Islet precursor cell (in vitro differentiated cells): ENCODE measurements at regions not wholly inside any gene's neighbourhood (a gene's known extent, or its start where the extent isn't known, plus 50 kb on each side); places are given as distances from the start of the nearest gene placed in this dataset.

Experiments
- DNase-seq: peaks from one replicate; pipeline ENCODE4 v3.0.0-alpha.2; 2018

DNA sequence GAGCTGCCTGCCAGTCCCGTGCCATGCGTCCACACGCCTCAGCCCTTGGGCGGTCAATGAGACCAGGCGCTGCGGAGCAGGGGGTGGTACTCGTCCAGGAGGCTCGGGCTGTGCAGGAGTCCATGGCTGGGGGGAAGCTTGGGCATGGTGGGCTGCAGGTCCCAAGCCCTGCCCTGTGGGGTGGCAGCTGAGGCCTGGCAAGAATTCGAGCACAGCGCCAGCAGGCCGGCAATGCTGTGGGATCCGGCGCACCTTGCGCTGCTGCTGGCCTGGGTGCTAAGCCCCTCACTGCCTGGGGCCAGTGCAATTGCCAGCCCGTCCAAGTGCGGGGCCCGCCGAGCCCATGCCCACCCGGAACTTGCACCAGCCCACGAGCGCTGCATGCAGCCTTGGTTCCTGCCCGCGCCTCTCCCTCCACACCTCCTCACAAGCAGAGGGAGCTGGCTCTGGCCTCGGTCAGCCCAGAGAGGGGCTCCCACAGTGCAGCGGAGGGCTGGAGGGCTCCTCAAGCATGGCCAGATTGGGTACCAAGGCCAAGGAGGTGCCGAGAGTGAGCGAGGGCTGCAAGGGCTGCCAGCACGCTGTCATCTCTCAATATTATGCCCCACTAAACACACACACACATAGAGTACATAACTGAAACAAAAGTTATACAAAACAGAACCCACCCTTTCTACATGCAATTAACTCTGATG is 307.7 kb downstream of the LMO4 start:
- DNase-seq = no peak

DNA sequence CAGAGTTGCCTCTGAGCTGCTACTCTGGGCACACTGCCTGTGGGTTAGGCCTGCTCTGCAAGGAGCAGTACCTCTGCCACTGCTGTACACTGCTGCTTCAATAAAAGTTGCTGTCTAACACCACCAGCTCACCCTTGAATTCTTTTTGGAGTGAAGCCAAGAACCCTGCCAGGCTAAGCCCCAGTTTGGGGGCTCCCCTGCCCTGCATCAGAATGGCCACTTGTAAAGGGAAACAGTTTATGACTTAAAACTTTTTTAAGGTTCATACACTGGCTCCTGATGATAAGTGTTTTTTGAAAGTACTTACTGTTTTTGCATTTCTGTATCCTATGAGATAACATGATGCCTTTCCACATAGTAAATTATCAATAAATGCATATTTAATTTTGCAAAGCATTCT is 310.0 kb downstream of the LMO4 start:
- no peak for DNase-seq

- DNase-seq = no peak
Measured at GRCh38 chr1:87641996-87642395, 313.3 kb downstream of the LMO4 start.

- peak; percentile 69 for DNase-seq
Measured at GRCh38 chr1:87642581-87643221, 314.0 kb downstream of the LMO4 start.

GRCh38 chr1:87644033-87644578 is 315.4 kb downstream of the LMO4 start:
- DNase-seq = peak; percentile 59

DNA sequence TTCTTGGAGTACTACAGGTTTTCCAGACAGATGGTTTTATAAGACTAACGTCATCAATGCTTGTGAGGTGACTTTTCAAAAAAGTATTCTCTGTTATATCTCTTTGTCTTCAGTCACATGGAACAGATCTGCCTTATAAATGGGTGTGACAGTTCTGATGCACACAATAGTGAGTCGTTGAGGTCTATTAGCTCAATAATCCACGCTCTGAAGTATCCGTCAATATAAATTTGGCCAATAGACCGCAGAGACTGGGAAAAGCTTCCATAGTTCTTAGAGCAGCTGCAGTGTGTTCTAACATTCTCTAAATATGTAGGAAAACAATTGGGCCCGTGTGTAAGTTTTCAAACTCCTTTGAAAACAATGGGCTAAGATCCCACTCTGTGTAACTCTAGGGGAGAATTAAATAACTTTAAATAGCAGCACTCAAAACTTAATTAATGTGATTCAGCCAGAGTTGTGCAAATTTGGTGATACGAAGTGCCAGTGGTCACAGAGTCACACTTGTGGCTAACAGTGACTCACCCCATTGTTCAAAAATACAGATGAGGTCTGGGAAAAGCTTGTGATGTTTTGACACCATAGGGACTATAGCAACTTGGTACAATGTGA is 316.0 kb downstream of the LMO4 start:
- no peak for DNase-seq

- no peak for DNase-seq
Measured at GRCh38 chr1:87647430-87648177, 318.9 kb downstream of the LMO4 start.

GRCh38 chr1:87648323-87649119 is 319.8 kb downstream of the LMO4 start:
- DNase-seq = no peak

GRCh38 chr1:87650306-87650705 is 321.6 kb downstream of the LMO4 start:
- no peak for DNase-seq

GRCh38 chr1:87652176-87652575 is 323.5 kb downstream of the LMO4 start:
- DNase-seq = no peak

GRCh38 chr1:87665151-87665550 is 336.5 kb downstream of the LMO4 start:
- DNase-seq = no peak

DNA sequence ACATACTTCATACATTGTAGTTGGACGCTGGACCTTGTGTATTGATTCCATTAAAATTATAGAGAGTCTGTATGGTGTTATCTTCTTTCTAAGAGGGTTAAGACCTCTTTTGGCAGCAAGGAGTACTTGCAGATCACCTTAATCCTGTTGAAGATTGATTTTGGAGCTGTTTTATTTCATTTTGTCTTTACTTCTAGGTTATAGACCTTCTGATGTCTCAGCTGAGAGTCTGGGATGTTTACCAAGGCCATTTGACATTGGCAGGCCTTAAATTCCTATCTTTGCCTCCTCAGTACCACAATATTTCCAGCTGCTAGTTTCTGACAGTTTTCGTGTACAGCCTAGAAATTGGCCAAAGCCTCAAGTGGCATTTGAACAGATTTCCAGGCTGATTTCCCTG is 338.0 kb downstream of the LMO4 start:
- no peak for DNase-seq

DNA sequence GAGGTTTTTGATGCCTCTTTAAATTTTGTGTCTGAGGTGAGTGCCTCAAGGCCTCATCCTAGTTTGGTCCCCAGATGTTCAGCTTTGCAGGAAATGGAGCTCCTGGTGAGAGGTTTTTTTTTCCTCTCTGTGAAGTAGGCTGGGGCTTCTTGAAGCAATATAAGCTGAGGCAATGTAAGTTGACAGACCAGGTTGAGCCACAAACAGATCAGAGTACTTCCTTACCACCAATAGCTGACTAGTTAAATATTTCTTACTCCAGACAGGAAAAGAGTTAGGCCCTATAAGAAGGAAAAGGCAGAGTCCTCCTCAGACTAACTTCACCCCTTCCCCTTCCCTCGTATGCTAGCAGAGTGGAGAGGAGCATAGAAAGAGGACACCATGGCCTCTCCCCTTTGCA is 341.0 kb downstream of the LMO4 start:
- DNase-seq = no peak

GRCh38 chr1:87673309-87673708 is 344.6 kb downstream of the LMO4 start:
- DNase-seq = no peak

DNA sequence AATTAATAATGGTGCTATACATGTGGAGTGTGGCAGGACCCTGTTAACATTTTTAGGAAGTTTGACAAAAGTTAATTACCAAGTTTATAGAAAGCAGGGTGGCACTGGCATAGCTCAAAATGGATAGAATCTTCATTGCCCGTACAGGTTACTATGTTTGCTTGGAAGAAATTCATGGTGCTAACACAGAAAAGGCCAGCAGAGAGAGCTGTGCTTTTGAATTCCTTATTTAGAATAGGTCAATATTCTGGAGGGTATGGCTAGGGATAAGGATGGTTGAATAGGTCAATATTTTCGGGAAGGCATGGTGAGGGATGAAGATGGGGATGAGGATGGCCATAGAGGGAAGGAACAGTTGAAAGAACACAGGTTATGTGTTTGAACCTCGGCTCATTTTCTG is 345.1 kb downstream of the LMO4 start:
- DNase-seq = no peak

GRCh38 chr1:87674791-87675190 is 346.1 kb downstream of the LMO4 start:
- no peak for DNase-seq

- DNase-seq = no peak
Measured at GRCh38 chr1:87678266-87678665, 349.6 kb downstream of the LMO4 start.

DNA sequence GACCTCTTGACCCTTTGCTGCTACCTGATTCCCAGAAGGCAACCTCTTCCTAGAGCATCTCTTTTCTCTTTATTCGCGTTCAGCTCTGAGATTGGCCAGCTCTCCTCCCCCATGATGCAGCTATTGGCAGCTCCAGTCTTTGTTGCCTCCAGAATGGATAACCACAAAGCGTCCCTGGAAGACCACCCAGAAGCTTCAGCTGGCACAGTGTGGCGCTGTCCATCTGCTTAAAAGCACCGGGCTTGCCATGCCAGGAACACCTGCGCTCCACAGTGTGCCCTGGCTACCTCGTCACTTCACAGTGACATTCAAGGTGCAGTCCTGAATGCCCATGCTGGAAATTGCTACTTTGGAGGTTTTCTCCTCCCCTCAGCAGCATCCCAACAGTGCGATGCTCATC is 353.9 kb downstream of the LMO4 start:
- no peak for DNase-seq

DNA sequence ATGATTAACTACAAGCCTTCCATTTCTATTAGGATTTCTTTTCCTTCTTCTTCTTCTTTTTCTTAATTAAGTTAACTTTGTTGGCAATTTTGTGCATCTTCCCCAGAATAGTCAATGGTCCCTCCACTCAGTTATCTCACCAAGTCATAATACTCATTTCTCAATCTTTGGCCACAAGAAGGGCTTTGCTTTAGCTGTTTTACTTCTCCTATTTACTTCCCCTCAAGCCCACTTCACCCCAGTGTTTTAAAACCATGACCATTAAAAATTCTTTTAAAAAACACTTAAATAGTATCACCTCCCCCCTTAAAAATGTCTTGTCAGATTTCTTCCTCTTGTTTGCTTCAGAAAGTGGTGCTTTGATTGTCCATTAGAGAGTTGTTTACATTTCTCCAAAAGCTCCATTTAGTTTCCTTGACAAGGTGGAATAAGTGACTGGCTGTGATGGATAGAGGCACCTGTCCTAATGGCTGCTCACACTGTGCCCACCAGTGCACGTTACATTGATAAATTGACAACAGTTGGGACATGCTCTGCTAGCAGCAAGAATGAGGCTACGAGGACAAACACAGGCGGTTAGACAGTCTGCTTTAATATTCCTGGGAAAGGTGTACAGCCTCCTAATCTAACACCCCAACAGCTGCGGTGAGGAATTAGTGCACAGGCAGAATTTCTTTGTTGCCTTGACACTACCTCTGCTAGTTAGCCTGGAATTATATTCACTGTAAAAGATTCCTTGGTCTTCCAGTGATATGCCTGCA is 354.7 kb downstream of the LMO4 start:
- DNase-seq = no peak

- DNase-seq = no peak
Measured at GRCh38 chr1:87684194-87684593, 355.5 kb downstream of the LMO4 start.

DNA sequence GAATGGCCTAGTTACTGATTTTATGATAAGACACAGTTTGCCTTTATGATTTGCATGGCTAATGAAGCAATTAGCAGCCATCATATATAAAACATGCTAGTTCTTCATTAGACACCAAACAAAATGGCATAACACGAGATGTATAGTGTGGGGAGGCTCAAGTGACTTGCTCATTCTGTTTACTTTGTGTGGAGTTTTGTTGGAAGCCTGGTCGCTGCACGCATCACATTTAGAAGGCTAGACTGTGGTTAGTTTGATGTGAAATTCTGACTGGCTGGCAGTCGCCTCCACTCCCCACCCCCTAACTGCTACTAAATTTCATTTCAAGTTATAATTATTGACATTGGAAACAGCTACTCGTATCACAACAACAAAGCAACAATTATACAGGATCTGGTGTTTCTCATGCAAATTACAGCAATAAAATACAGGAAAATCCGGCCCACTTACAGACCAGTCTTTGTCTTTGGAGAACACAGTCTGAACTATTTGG is 356.1 kb downstream of the LMO4 start:
- peak; percentile 55 for DNase-seq
